DMS53 treated with DMSO at 0.1 percent for 48 hours (cell line): ENCODE measurements at regions not wholly inside any gene's neighbourhood (a gene's known extent, or its start where the extent isn't known, plus 50 kb on each side); places are given as distances from the start of the nearest gene placed in this dataset.

Source experiments
- DNase-seq: peaks from one replicate; lab custom pipeline; 2025; ENCODE audit not compliant: unreplicated experiment; lab: John Stamatoyannopoulos, UW

DNA sequence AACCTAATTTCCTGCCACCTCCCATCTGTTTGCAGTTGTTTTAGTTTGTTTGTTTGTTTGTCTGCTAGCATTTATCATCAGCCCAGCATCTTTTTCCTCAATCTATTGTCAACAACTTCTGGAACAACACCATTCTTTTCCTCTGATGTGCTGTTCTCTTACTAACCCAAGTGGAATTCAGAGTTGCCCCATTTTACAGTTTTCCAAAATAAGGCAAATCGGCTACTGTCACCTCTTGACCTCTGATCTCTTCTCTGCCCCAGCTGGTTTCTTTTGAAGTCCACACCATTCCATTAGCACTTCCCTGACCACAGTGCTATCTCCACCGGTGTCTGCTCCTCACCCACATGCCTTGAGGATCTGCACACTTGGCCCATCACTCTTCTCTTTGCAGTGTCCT lies 102.4 kb downstream of the EFNB2 start:
- DNase-seq, result no peak

DNA sequence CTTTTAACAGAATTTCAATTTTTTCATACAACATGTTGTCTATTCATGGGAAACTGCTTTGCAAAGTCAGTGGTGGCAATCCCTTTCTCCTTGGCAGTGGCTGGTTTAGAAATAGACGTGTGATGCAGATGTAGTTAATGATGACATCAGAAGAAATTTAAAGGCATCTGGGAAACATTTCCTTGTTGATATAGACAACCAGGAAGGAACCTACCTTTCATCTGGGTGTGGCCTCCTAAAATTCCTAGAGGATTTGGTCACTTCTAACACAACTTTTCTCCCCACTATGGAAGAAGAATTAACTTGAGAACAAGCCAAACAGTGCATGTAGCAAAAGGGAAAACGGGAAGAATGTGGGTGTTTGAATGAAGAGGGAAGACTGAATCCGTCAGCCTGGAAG lies 102.8 kb downstream of the EFNB2 start:
- no peak for DNase-seq

GRCh38 chr13:106426909-106427308 lies 108.6 kb downstream of the EFNB2 start:
- no peak for DNase-seq

DNA sequence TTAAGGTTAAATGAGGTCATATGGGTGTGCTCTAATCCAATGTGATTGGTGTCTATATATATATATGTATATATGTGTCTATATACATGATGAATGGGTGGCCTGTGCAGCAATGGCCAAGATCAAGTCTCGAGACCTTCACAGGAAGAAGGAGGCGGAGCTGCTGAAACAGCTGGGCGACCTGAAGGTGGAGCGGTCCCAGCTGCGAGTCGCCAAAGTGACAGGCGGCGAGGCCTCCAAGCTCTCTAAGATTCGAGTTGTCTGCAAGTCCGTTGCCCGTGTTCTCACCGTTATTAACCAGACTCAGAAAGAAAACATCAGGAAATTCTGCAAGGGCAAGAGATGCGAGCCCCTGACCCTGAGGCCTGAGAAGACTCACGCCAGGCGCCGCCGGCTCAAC lies 109.8 kb downstream of the EFNB2 start:
- DNase-seq, result no peak

DNA sequence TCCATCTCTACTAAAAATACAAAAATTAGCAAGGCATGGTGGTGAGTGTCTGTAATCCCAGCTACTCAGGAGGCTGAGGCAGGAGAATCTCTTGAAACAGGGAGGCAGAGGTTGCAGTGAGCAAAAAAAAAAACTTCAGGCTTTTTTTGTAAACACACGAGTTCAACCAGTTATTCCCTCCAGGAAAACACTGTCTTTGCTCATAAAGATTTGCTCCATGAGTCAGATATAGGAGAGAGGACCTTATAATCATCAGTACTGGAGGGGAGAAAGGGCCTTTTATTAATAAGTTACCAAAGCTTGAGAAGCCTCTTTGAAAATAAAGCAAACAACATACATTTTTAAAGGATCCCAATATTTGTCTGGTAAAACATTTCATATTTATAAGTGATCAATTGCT lies 110.7 kb downstream of the EFNB2 start:
- DNase-seq, result no peak

GRCh38 chr13:106423530-106423929 lies 111.9 kb downstream of the EFNB2 start:
- DNase-seq, result no peak

DNA sequence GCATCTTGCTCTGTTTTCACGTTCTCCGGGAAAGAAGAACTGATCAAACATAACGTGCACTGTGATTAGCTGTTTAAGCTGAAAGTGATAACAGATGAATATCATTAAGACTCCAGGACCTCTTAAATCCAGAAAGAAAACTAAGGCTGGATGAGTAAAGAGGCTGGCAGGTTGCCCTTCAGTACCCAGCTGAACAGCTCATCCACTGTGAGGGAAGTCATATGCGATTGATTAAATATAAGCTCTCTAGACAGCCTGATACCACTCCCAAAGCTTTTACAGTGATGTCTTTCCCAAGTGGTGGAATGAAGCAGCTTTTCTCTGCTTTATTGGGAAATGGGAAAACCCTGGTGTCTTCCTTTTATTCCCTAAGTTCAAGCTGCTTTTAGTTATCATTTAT lies 116.9 kb downstream of the EFNB2 start:
- no peak for DNase-seq

DNA sequence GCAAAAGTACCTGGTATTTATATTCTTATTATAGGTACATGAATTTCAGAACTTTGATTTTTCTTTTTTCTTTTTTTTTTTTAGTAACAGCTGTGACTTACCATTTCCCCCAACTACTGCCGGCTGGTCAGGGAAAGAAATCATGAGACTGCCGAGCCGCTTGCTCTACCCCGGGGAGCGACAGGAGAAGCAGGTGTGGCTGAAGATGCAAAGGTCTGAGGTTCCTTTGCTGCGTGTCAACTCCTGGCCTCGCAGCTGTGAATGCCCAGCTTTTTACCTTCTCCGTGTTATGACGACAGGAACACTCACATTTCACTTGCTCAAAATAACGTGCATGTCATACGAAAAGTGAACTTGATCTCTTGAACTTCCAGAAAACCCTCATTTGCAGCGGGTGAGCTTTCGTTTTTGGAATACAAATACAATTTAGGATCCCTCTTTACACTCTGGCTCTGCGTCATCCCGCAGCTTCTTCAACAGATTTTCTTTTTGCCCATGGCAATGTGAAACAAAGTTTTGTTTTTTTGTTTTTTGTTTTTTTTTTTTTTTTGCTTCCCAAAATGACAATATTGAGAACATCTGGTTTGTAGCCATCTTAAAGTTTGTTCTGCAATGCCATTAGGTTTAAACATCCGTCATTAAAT lies 117.9 kb downstream of the EFNB2 start:
- no peak for DNase-seq

GRCh38 chr13:106416645-106417044 lies 118.8 kb downstream of the EFNB2 start:
- no peak for DNase-seq

DNA sequence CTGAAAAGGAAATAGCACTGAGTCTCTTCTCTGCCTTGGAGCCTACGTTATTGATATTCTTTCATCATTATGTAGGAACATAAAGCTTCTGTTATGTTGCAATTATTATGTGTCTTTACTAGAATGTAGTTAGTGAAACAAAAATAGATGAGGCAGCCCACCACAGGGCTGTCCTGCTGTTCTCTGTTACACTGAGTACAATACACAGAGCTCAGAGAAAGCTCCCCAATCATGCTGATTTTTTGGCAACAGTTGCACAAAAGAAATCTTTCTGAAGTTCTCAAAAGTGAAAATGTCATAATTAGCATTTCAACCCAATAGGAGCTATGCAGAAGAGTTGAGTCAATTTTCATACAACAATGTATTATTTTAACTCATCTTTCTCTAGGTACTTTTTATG lies 119.5 kb downstream of the EFNB2 start:
- no peak for DNase-seq

DNA sequence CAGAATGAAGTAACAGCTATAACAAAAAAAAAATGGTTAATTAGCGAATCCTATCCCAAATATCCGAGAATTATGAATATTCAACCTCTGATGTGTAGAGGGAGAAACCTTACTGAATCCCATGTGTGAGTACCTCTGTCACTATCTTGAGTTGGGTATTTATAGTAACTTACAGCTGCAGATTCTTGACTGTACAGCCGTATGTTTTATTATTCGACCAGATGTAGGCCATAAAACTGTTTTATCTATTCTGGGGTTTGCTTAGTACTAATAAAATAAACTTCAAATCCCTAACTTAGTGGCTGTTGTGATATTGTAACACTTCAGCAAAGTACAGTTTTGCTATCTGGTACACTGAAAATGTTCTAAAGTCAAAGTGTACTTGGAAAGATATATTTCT lies 120.0 kb downstream of the EFNB2 start:
- no peak for DNase-seq

DNA sequence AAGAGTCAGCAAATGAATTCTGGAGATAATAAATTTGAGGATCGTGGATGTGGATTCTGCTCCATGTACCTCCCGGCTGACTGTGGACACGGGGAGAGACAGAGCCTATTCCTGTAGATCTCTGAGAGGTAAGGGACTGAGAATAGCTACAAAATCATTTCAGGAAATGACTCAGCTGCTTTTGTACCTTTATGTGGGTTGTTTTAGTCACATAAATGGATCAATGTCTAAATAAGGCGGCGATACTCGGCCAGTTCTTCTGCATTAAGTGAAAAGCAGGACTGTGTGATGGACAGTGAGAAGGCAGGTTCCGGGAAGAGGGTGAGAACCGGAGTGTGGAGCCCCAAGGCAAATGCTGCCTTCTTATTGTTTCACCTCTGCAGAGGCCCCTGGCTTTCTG lies 128.1 kb downstream of the EFNB2 start:
- DNase-seq, result no peak

GRCh38 chr13:106405731-106406130 lies 129.7 kb downstream of the EFNB2 start:
- no peak for DNase-seq

DNA sequence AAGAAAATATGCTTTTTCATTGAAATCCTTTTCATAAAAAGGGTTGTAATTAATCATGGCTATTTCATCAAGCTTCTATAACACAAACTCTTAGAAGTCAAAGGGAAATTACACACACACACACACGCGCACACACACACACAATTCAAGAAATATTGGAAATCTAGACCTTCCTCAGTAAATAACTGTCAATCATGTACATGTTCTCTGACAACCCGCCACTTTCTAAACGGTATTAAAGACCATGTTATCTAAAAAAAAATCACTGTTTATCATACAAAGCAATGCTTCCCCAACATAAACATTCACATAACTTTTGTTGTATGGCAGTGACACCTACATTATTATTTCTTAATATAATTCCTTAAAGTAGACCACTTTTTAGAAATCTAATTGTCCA lies 132.2 kb downstream of the EFNB2 start:
- no peak for DNase-seq

GRCh38 chr13:106402866-106403265 lies 132.6 kb downstream of the EFNB2 start:
- DNase-seq, result no peak

- no peak for DNase-seq
Observed at GRCh38 chr13:106401081-106401480, 134.4 kb downstream of the EFNB2 start.

DNA sequence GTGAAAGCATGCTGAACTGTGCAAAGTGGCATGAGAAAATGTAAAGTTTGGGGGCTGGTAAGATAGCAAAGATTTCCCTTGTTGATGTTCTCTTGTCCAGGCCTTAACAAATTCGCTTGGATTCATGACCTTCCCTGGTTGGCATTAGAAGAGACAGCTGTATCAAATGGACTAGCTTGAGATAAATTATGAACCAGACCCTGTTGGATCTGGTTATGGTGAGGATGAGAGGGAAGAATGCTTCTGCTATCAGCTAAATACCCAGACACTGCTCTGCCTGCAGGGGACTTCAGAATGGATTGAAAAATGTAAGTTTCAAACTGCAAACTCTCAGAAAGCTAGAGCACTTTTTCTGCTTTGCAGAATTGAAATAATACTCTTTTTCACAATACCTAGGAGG lies 135.2 kb downstream of the EFNB2 start:
- DNase-seq, result no peak

GRCh38 chr13:106398289-106398688 lies 137.2 kb downstream of the EFNB2 start:
- DNase-seq, result no peak

- no peak for DNase-seq
Observed at GRCh38 chr13:106393776-106394175, 141.7 kb downstream of the EFNB2 start.

DNA sequence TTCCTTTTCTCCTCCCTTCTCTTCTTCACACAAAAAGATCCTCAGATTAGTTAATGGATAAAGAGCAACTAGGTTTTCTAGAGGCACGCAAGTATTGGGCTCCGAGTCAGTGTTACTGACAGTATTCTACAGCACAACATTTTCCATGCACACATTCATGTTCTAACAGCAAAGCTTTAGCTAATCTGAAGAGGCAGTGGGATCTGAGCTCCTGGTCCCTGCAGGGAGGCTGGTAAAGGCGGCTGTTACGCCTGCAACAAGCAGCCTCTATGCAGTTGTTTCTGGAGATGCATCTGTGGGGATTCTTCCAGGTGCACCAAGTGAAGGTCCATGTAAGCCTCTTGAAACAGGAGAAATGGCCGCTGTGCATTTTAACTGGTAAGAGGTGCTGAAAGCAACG lies 143.8 kb downstream of the EFNB2 start:
- DNase-seq, result no peak

DNA sequence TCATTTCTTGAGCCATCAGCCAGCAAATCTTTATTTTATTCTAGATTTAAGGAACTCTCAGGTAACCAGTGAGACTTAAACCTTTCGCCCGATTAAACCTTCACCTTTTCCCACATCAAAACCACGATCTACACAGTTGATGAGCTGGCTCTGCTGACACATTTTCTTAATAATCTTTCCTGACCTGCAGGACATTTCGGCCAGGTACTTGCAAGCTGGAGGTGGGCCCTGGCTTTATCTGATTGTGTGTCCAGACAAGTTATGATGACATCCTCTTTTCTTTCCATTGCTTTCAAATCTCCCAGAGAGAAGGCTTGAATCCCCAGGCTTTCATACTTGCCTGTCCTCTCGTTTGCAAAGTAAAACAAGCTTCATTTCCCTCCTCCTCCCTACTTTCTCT lies 144.2 kb downstream of the EFNB2 start:
- no peak for DNase-seq

- no peak for DNase-seq
Observed at GRCh38 chr13:106390367-106390766, 145.1 kb downstream of the EFNB2 start.

- no peak for DNase-seq
Observed at GRCh38 chr13:106385654-106386053, 149.8 kb downstream of the EFNB2 start.

DNA sequence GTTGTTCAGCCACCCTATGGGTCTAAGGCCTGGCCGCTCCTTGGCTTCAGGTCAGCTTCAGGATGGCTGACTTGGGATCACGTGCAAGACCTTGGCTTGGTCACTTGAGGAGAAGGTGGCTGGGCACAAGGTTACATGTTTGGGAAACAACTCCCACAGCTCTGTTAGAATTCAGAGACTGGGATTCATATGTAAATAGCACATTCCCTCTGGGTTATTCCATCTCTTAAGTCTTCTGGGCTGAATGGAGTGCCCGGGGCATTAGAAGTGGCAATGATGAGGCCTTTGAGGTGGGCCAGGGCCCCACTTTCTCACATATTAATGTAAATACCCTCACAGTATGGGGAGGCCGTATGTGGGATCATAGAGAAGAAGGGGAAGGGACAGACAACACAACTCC lies 150.9 kb downstream of the EFNB2 start:
- no peak for DNase-seq
